Activated CD8-positive, alpha-beta memory T cell treated with anti-CD3 and anti-CD28 coated beads, Interleukin-2, amount 10 ng/mL, durations not matched to agents 7 days and 5 days (primary cell): ENCODE measurements at regions not wholly inside any gene's neighbourhood (a gene's known extent, or its start where the extent isn't known, plus 50 kb on each side); places are given as distances from the start of the nearest gene placed in this dataset.

ENCODE experiments used
- ATAC-seq: fragments of 150-1000 bp; cut with Tn5 transposase; one replicate; pipeline ENCODE4 v1.10.0; 2021; ENCODE audit warnings: moderate library complexity
- CTCF ChIA-PET: fragments of 350-600 bp; sonication (Branson Sonifier 250); formaldehyde crosslinking; loops from one replicate; lab custom pipeline; 2021; ENCODE audit warnings: antibody characterized with exemption; lab: Charles Lee
- DNase-seq: peaks from one replicate; pipeline ENCODE4 v3.0.0-alpha.2; 2020
- H3K27ac Mint-ChIP-seq: one replicate; pipeline ENCODE4 v1.8.0; 2021; ENCODE audit warnings: mild to moderate bottlenecking, mixed read lengths
- H3K27me3 Mint-ChIP-seq: one replicate; pipeline ENCODE4 v1.8.0; 2021; ENCODE audit warnings: mixed read lengths
- H3K36me3 Mint-ChIP-seq: one replicate; pipeline ENCODE4 v1.8.0; 2021; ENCODE audit warnings: mild to moderate bottlenecking, mixed read lengths
- H3K4me1 Mint-ChIP-seq: one replicate; pipeline ENCODE4 v1.8.0; 2021; ENCODE audit warnings: mixed read lengths
- H3K4me3 Mint-ChIP-seq: one replicate; pipeline ENCODE4 v1.8.0; 2021; ENCODE audit warnings: mild to moderate bottlenecking, moderate library complexity, mixed read lengths
- H3K9me3 Mint-ChIP-seq: one replicate; pipeline ENCODE4 v1.8.0; 2022; ENCODE audit warnings: low read depth, mixed read lengths

GRCh38 chr11:69386594-69387408 lies 92.8 kb downstream of the MYEOV start:
- Mint-ChIP-seq H3K27me3 (no peaks in the 10 kb centered on the region), H3K36me3 (no peaks in the 10 kb centered on the region), H3K9me3 (peaks cover 10% of the 10 kb centered on the region), H3K4me1 (peaks cover 2% of the 10 kb centered on the region), H3K4me3 (no peak overlapping the region), H3K27ac (no peak overlapping the region)
- no peak for DNase-seq
- no peak for ATAC-seq
- CTCF ChIA-PET = no interaction called here

DNA sequence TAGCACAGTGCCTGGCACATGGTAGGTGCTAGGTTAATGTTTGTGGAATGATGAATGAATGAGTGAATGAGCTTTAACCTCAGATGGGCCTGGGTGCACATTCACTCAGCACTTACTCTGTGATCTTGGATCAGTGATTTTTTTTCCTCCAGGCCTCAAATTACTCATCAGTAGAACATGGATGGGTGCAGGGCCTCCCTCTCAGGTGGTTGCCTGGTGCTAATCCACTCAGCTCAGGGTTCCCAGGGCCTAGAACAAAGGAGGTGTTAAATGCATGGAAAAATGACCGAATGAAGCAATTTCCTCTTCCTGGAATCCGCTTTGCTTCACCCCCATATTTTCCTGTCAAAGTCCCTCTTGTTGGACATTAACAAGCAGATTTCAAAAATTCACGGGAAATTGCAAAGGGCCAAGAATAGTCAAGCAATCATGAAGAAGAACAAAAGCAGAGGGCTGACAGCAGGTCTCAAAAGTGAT lies 93.5 kb downstream of the MYEOV start:
- no peak for DNase-seq
- H3K36me3 Mint-ChIP-seq = no peaks in the 10 kb centered on the region
- H3K4me3 Mint-ChIP-seq = no peak overlapping the region
- H3K4me1 Mint-ChIP-seq = peaks cover 2% of the 10 kb centered on the region
- no peak for ATAC-seq
- CTCF ChIA-PET = no interaction called here
- H3K9me3 Mint-ChIP-seq = peaks cover 10% of the 10 kb centered on the region
- no peak overlapping the region for H3K27ac Mint-ChIP-seq
- no peaks in the 10 kb centered on the region for H3K27me3 Mint-ChIP-seq

DNA sequence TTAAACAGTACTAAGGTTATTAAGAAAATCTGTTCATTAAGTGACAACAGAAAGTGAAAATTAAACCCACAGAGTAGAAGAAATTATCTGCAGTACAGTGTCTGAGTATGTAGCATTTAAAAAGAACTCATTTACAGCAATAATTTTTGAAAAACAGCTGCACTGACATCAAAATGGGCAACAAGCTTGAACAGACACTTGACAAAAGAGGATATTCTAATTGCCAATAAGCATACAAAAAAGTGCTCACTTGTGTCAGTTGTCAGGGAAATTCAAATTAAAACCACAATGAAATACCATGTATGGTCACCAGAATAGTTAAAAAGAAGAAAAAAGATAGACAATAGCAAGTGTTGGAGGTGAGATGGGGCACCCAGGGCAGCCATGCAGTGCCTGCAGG lies 93.3 kb upstream of the LINC01488 start:
- Mint-ChIP-seq H3K4me3 (no peak overlapping the region), H3K9me3 (peaks cover 10% of the 10 kb centered on the region), H3K4me1 (peaks cover 2% of the 10 kb centered on the region), H3K27ac (no peak overlapping the region), H3K27me3 (no peaks in the 10 kb centered on the region), H3K36me3 (no peaks in the 10 kb centered on the region)
- ATAC-seq = no peak
- DNase-seq = no peak
- CTCF ChIA-PET = no interaction called here

DNA sequence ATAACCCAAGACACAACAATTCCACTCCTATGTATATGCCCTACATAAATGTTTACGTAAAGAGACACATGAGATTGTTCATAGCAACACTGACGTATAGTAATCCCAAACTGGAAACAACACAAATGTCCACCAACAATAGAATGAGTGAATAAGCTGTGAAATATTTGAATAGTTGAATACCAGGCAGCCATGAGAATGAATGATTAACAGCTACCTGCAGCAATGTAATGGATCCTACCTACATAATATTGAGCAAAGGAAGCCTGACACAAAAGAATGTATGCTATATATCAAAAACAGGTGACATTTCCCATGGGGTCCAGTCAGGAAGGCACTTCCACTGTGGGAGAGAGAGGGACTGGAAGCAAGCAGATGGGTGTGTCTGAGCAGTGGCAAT lies 92.8 kb upstream of the LINC01488 start:
- no peak for ATAC-seq
- CTCF ChIA-PET = no interaction called here
- H3K27ac Mint-ChIP-seq = no peak overlapping the region
- H3K4me1 Mint-ChIP-seq = peaks cover 2% of the 10 kb centered on the region
- H3K36me3 Mint-ChIP-seq = no peaks in the 10 kb centered on the region
- H3K9me3 Mint-ChIP-seq = peaks cover 10% of the 10 kb centered on the region
- no peak overlapping the region for H3K4me3 Mint-ChIP-seq
- DNase-seq = no peak
- no peaks in the 10 kb centered on the region for H3K27me3 Mint-ChIP-seq

DNA sequence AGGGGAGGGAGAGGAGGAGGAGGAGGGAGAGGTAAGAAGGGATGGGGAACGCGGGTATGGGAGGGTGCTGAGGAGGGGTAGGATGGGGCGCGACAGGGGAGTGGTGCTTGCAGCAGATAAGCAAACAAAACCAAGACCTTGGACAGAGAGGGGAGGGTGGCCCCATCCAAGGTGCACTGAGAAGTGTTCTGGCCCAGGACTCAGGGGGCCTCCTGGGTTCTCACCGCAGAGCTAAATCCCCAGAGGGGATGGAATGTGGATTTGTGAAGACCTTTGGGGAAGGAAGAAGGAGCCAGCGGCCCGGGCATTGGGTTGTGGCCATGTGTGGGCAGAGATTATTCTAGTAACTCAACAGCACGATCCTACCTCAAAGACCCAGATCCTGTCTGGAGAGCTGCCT lies 90.9 kb upstream of the LINC01488 start:
- Mint-ChIP-seq H3K27me3 (no peaks in the 10 kb centered on the region), H3K4me1 (peaks cover 2% of the 10 kb centered on the region), H3K27ac (no peak overlapping the region), H3K9me3 (peaks cover 10% of the 10 kb centered on the region), H3K4me3 (no peak overlapping the region), H3K36me3 (no peaks in the 10 kb centered on the region)
- ATAC-seq (no peak), DNase-seq (no peak)
- CTCF ChIA-PET = no interaction called here

GRCh38 chr11:69391192-69392103 lies 90.0 kb upstream of the LINC01488 start:
- Mint-ChIP-seq H3K27ac (no peak overlapping the region), H3K9me3 (peaks cover 10% of the 10 kb centered on the region), H3K4me1 (peaks cover 2% of the 10 kb centered on the region), H3K27me3 (no peaks in the 10 kb centered on the region), H3K4me3 (no peak overlapping the region), H3K36me3 (no peaks in the 10 kb centered on the region)
- ATAC-seq = no peak
- CTCF ChIA-PET = no interaction called here
- no peak for DNase-seq

GRCh38 chr11:69392104-69392653 lies 89.3 kb upstream of the LINC01488 start:
- peaks cover 10% of the 10 kb centered on the region for H3K9me3 Mint-ChIP-seq
- ATAC-seq = no peak
- H3K36me3 Mint-ChIP-seq = no peaks in the 10 kb centered on the region
- CTCF ChIA-PET = no interaction called here
- peaks cover 2% of the 10 kb centered on the region for H3K4me1 Mint-ChIP-seq
- no peak overlapping the region for H3K27ac Mint-ChIP-seq
- no peak for DNase-seq
- H3K4me3 Mint-ChIP-seq = no peak overlapping the region
- H3K27me3 Mint-ChIP-seq = no peaks in the 10 kb centered on the region

- Mint-ChIP-seq H3K4me1 (peaks cover under 1% of the 10 kb centered on the region), H3K4me3 (no peak overlapping the region), H3K27me3 (no peaks in the 10 kb centered on the region), H3K27ac (no peak overlapping the region), H3K9me3 (peaks cover 3% of the 10 kb centered on the region), H3K36me3 (no peaks in the 10 kb centered on the region)
- CTCF ChIA-PET = no interaction called here
- ATAC-seq (no peak), DNase-seq (no peak)
Observed at GRCh38 chr11:69393178-69393832, 88.2 kb upstream of the LINC01488 start.

DNA sequence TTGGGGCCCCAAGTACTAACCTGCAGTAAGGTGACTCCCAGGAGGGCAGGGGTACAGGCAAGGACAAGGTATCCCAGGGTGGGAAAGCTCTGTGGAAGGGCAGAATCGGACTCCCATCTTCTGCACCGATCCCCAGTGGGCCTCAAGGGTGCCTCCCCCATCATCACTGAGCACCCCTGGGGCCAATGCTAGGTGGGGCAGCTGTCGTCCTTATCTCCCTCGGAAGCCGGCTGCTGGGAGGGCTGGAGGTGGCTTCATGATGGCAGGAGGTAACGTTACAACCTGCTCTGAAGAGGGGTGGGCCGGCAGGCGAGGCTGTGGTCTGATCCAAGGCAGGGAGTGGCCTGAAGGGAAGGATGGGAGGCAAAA lies 87.6 kb upstream of the LINC01488 start:
- H3K27me3 Mint-ChIP-seq = no peaks in the 10 kb centered on the region
- ATAC-seq = no peak

GRCh38 chr11:69394234-69394868 lies 87.1 kb upstream of the LINC01488 start:
- no peaks in the 10 kb centered on the region for H3K27me3 Mint-ChIP-seq
- H3K4me1 Mint-ChIP-seq = no peaks in the 10 kb centered on the region
- H3K27ac Mint-ChIP-seq = no peak overlapping the region
- CTCF ChIA-PET = no interaction called here
- H3K9me3 Mint-ChIP-seq = no peaks in the 10 kb centered on the region
- ATAC-seq = no peak
- H3K36me3 Mint-ChIP-seq = no peaks in the 10 kb centered on the region
- H3K4me3 Mint-ChIP-seq = no peak overlapping the region
- no peak for DNase-seq

More for the DNA sequence above, 87.6 kb upstream of the LINC01488 start:
- Mint-ChIP-seq H3K27ac (no peak overlapping the region), H3K4me3 (no peak overlapping the region), H3K4me1 (no peaks in the 10 kb centered on the region), H3K36me3 (no peaks in the 10 kb centered on the region), H3K9me3 (no peaks in the 10 kb centered on the region)
- DNase-seq = no peak
- CTCF ChIA-PET = no interaction called here

DNA sequence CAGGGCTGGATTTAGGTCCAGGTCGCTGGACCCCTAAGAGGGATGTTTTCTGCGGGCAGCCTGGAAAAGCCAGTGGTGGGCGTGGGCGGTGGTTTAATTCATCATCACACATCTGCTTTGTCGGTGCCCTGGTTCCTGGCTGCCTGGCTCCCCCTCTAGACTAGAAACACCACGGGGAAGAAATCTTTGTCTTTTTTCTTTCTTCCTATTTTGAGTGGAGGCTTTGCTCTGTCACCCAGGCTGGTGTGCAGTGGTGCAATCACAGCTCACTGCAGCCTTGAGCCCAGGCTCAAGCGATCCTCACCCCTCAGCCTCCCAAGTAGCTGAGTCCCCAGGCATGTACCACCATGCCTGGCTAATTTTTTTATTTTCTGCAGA lies 86.6 kb upstream of the LINC01488 start:
- H3K9me3 Mint-ChIP-seq = no peaks in the 10 kb centered on the region
- no peak for DNase-seq
- H3K4me3 Mint-ChIP-seq = no peak overlapping the region
- no peaks in the 10 kb centered on the region for H3K4me1 Mint-ChIP-seq
- H3K27me3 Mint-ChIP-seq = no peaks in the 10 kb centered on the region
- no peak overlapping the region for H3K27ac Mint-ChIP-seq
- CTCF ChIA-PET = no interaction called here
- no peaks in the 10 kb centered on the region for H3K36me3 Mint-ChIP-seq
- no peak for ATAC-seq

- Mint-ChIP-seq H3K4me1 (no peaks in the 10 kb centered on the region), H3K9me3 (no peaks in the 10 kb centered on the region), H3K36me3 (no peaks in the 10 kb centered on the region), H3K27ac (no peak overlapping the region), H3K27me3 (no peaks in the 10 kb centered on the region), H3K4me3 (no peak overlapping the region)
- CTCF ChIA-PET = no interaction called here
- ATAC-seq (no peak), DNase-seq (no peak)
Observed at GRCh38 chr11:69395287-69395686, 86.2 kb upstream of the LINC01488 start.
